Astrocyte of the cerebellum (primary cell): ENCODE measurements at regions not wholly inside any gene's neighbourhood (a gene's known extent, or its start where the extent isn't known, plus 50 kb on each side); places are given as distances from the start of the nearest gene placed in this dataset.

ENCODE experiments used
- DNase-seq: peaks from one replicate; pipeline ENCODE4 v3.0.0-alpha.2; 2011; ENCODE audit warnings: low read depth
- H3K4me3 ChIP-seq: 2 replicates; pipeline ENCODE4 v1.5.1; 2011; ENCODE audit warnings: mild to moderate bottlenecking, low read depth, low read length, moderate library complexity
- CTCF ChIP-seq: IDR thresholded peaks from 2 replicates; pipeline ENCODE4 v1.5.1; 2012; ENCODE audit warnings: low read length, low read depth, moderate library complexity, mild to moderate bottlenecking; ENCODE audit errors: missing control alignments
- in situ Hi-C: cut with HindIII; loops from 2 replicates; pipeline ENCODE4 v1.10.0; 2017; ENCODE audit warnings: low sequenced_read_pairs

- no peak for TF ChIP-seq CTCF
- in situ Hi-C loops, result no loop called here
- no peak for DNase-seq
- H3K4me3 ChIP-seq, result no peak overlapping the region
These were observed 247.9 kb upstream of the HAND2 start for GRCh38 chr4:173777921-173778320.

GRCh38 chr4:173777421-173777820, 247.4 kb upstream of the HAND2 start:
- DNase-seq, result no peak
- TF ChIP-seq CTCF, result no peak

GRCh38 chr4:173769568-173769967, 239.5 kb upstream of the HAND2 start:
- in situ Hi-C loops, result no loop called here
- DNase-seq, result no peak
- TF ChIP-seq CTCF, result no peak
- H3K4me3 ChIP-seq, result no peak overlapping the region

More at GRCh38 chr4:173777421-173777820, 247.4 kb upstream of the HAND2 start:
- in situ Hi-C loops, result no loop called here
- no peak overlapping the region for H3K4me3 ChIP-seq

DNA sequence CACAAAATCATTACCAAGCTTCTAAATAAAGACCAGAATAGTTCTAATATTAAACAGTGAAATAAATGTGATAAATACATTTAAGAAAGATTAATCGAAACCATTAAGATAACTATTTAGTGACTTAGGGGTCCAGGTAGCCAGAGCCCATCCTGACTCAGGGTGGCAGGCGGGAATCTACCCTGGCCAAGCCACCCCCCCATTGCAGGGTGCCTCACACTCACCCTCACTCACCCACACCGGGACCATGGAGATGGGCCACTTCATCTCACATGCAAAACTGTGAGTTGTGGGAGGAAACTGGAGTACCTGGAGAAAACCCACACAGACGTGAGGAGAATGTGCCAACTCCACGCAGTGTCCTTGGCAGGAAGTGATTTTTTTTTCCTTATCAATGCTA, 237.6 kb upstream of the HAND2 start:
- no peak for DNase-seq
- TF ChIP-seq CTCF, result no peak
- no peak overlapping the region for H3K4me3 ChIP-seq
- in situ Hi-C loops, result no loop called here

DNA sequence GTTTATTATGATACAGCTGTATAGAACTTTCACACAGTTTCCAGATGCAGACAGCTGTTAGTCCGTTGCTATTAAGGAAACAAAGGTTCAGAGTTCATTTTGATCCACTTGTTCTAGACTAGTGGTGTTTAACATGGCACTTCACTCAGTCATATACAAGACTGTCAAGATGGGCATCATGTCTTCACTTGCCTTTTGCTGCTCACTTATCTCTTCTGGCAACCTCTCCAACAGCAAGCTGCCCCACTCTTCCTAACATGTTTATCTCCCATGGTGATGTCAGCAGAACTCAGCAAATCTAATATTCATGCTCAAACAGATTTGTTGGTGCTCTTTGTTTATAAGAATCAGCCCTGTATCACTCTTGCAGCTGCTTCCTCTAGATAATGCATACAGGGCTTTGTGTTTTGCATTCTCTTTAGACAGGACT, 236.2 kb upstream of the HAND2 start:
- DNase-seq, result no peak
- in situ Hi-C loops, result no loop called here
- no peak overlapping the region for H3K4me3 ChIP-seq
- no peak for TF ChIP-seq CTCF

GRCh38 chr4:173765751-173766150, 235.7 kb upstream of the HAND2 start:
- no peak for TF ChIP-seq CTCF
- DNase-seq, result no peak
- in situ Hi-C loops, result no loop called here
- no peak overlapping the region for H3K4me3 ChIP-seq

DNA sequence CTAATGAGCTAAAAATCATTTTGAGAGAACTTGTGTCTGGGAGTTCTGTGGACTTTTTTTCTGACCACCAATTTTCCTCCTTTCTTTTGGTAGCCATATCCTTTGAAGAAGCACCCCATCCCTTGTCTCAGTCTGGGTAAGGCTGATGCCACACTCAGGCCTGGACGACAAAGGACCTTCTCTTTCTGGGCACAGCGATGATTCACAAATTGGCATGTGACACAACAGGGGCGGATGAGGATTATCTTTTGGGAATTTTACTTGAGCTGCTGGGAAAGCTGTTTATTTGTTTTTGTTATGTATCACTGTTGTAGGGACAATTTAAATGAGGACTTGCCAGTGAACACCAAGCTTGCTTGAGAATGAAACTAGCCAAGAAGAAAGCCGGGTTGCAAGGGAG, 233.4 kb upstream of the HAND2 start:
- TF ChIP-seq CTCF, result no peak
- DNase-seq, result no peak
- in situ Hi-C loops, result no loop called here
- H3K4me3 ChIP-seq, result no peak overlapping the region
